HCT116 (cell line): ENCODE measurements at regions not wholly inside any gene's neighbourhood (a gene's known extent, or its start where the extent isn't known, plus 50 kb on each side); places are given as distances from the start of the nearest gene placed in this dataset.

ENCODE experiments used
- ATAC-seq: fragments of 200-7000 bp; cut with Tn5 transposase; 2 replicates; pipeline ENCODE4 v1.9.1; 2020; ENCODE audit warnings: mild to moderate bottlenecking, moderate library complexity
- BruUV-seq: library from RNA; stranded (reverse); fragments of 400-500 nt; replicated peaks from 2 replicates; lab custom pipeline; 2021; lab: Mats Ljungman, UMichigan
- CTCF ChIA-PET: fragments of 300-600 bp; sonication (Branson Sonifier 250); formaldehyde crosslinking; loops from one replicate; lab custom pipeline; 2021; ENCODE audit warnings: antibody characterized with exemption; lab: Charles Lee
- POLR2A ChIA-PET: fragments of 300-600, 350-600 bp; sonication (Branson Sonifier 250); formaldehyde crosslinking; loops from one replicate; lab custom pipeline; 2021; ENCODE audit warnings: antibody characterized with exemption; lab: Charles Lee
- RAD21 ChIA-PET, 2 experiments: fragments of 300-600 bp; sonication (Branson Sonifier 250); formaldehyde crosslinking; loops; one replicate each; lab custom pipeline; 2023; ENCODE audit warnings: low total read pairs in 2 of 2; ENCODE audit not compliant: uncharacterized antibody in 2 of 2, unreplicated experiment in 2 of 2, low non-redundant PET in 1 of 2; lab: Charles Lee
- DNase-seq: peaks from one replicate; pipeline ENCODE4 v3.0.0-alpha.2; 2010; ENCODE audit warnings: low read depth, low spot score
- H2AFZ ChIP-seq: fragments of 200-600 bp; shearing (Covaris generic), sonication (generic); 2 replicates; pipeline ENCODE4 v1.6.1; 2017; ENCODE audit warnings: low read depth, mixed run types, mixed read lengths, antibody characterized with exemption, low read length; ENCODE audit not compliant: poor library complexity, severe bottlenecking
- H3K27ac ChIP-seq: 2 replicates; pipeline ENCODE4 v1.5.1; 2012; ENCODE audit warnings: low read depth, low read length
- H3K27me3 ChIP-seq: fragments of 200-600 bp; sonication (generic); 2 replicates; pipeline ENCODE4 v1.6.1; 2016; ENCODE audit warnings: mixed run types, low read length, mixed read lengths; ENCODE audit not compliant: insufficient read depth
- H3K36me3 ChIP-seq, 2 experiments: fragments of 200-500 bp in 1 of 2; fragments of 200-600 bp in 1 of 2; sonication (Bioruptor generic) in 1 of 2; sonication (generic) in 1 of 2; 2 replicates each; pipeline versions ENCODE4 v1.5.1 to v1.6.1; 2014 to 2016; ENCODE audit warnings: low read length in 2 of 2, inconsistent platforms in 1 of 2, mixed read lengths in 1 of 2, mixed run types in 1 of 2; ENCODE audit not compliant: insufficient read depth in 2 of 2, control insufficient read depth in 1 of 2
- H3K4me1 ChIP-seq, 2 experiments: fragments of 200-600 bp in 1 of 2; sonication (generic) in 1 of 2; 2 replicates each; pipeline versions ENCODE4 v1.5.1 to v1.6.1; 2012 to 2017; ENCODE audit warnings: low read length in 2 of 2, inconsistent platforms in 1 of 2, mild to moderate bottlenecking in 1 of 2, mixed read lengths in 1 of 2, mixed run types in 1 of 2, moderate library complexity in 1 of 2; ENCODE audit not compliant: insufficient read depth in 2 of 2, control insufficient read depth in 1 of 2
- H3K4me2 ChIP-seq: fragments of 200-600 bp; sonication (generic); 2 replicates; pipeline ENCODE4 v1.6.1; 2017; ENCODE audit warnings: mixed run types, low read length, mixed read lengths
- H3K4me3 ChIP-seq, 2 experiments: fragments of 200-600 bp in 1 of 2; sonication (generic) in 1 of 2; replicated peaks in 1 of 2; 2 replicates each; pipeline ENCODE4 v1.5.1; 2011 to 2016; ENCODE audit warnings: low read length in 2 of 2, control low read depth in 1 of 2, low read depth in 1 of 2, mild to moderate bottlenecking in 1 of 2, mixed read lengths in 1 of 2, mixed run types in 1 of 2
- H3K79me2 ChIP-seq: fragments of 200-600 bp; sonication (generic); 2 replicates; pipeline ENCODE4 v1.6.1; 2017; ENCODE audit warnings: mild to moderate bottlenecking, mixed run types, low read length, moderate library complexity, mixed read lengths; ENCODE audit not compliant: insufficient read depth
- H3K9ac ChIP-seq: fragments of 200-600 bp; sonication (generic); 2 replicates; pipeline ENCODE4 v1.6.1; 2016; ENCODE audit warnings: low read length, mixed read lengths
- H3K9me2 ChIP-seq: fragments of 200-600 bp; sonication (generic), shearing (Covaris generic); 2 replicates; pipeline ENCODE4 v1.6.1; 2017; ENCODE audit warnings: mixed run types, mild to moderate bottlenecking, moderate library complexity; ENCODE audit not compliant: insufficient read depth
- H3K9me3 ChIP-seq, 2 experiments: fragments of 200-500 bp in 1 of 2; fragments of 200-600 bp in 1 of 2; sonication (Bioruptor generic) in 1 of 2; sonication (generic) in 1 of 2; 2 replicates each; pipeline ENCODE4 v1.6.1; 2014 to 2017; ENCODE audit warnings: low read length in 2 of 2, mixed read lengths in 2 of 2, inconsistent platforms in 1 of 2, low read depth in 1 of 2, mild to moderate bottlenecking in 1 of 2, mixed run types in 1 of 2, moderate library complexity in 1 of 2; ENCODE audit not compliant: control insufficient read depth in 1 of 2, insufficient read depth in 1 of 2
- H4K20me1 ChIP-seq: fragments of 200-600 bp; sonication (generic), shearing (Covaris generic); 2 replicates; pipeline ENCODE4 v1.6.1; 2017; ENCODE audit warnings: mixed run types, mild to moderate bottlenecking, moderate library complexity; ENCODE audit not compliant: insufficient read depth
- EGR1 ChIP-seq: IDR thresholded peaks from 2 replicates; pipeline ENCODE4 v1.6.1; 2012; ENCODE audit warnings: low read depth
- EZH2phosphoT487 ChIP-seq: fragments of 200-600 bp; IDR thresholded peaks from 2 replicates; pipeline ENCODE4 v1.6.1; 2018; ENCODE audit warnings: antibody characterized with exemption, borderline replicate concordance
- FOSL1 ChIP-seq: IDR thresholded peaks from 2 replicates; pipeline ENCODE4 v1.6.1; 2012; ENCODE audit warnings: low read depth
- JUND ChIP-seq: IDR thresholded peaks from 2 replicates; pipeline ENCODE4 v1.6.1; 2012
- MAX ChIP-seq: IDR thresholded peaks from 2 replicates; pipeline ENCODE4 v1.6.1; 2012
- REST ChIP-seq: IDR thresholded peaks from 2 replicates; pipeline ENCODE4 v1.6.1; 2012; ENCODE audit warnings: low read depth
- YY1 ChIP-seq: IDR thresholded peaks from 2 replicates; pipeline ENCODE4 v1.6.1; 2011; ENCODE audit warnings: low read length, low read depth, moderate library complexity, mild to moderate bottlenecking; ENCODE audit not compliant: insufficient replicate concordance; ENCODE audit errors: extremely low read depth
- ZBTB33 ChIP-seq: IDR thresholded peaks from 2 replicates; pipeline ENCODE4 v1.6.1; 2011; ENCODE audit warnings: mild to moderate bottlenecking, low read length, moderate library complexity; ENCODE audit not compliant: insufficient replicate concordance; ENCODE audit errors: extremely low read depth
- ZNF274 ChIP-seq: fragments of 200-500 bp; sonication (Bioruptor generic); IDR thresholded peaks from 2 replicates; pipeline ENCODE4 v1.6.1; 2014; ENCODE audit warnings: mild to moderate bottlenecking, low read depth, low read length, inconsistent platforms
- intact Hi-C: fragments of 100-400 bp; cut with micrococcal nuclease; formaldehyde crosslinking; loops from 2 replicates; pipeline ENCODE4 v1.10.0; 2022

GRCh38 chr3:3353153-3353552, 173.7 kb upstream of the CRBN start:
- no peaks in the 10 kb centered on the region for H3K4me1 ChIP-seq
- no peaks in the 10 kb centered on the region for H4K20me1 ChIP-seq
- H3K27ac ChIP-seq = no peak overlapping the region
- H2AFZ ChIP-seq = no peak overlapping the region
- TF ChIP-seq EGR1 = no peak
- TF ChIP-seq MAX = no peak
- no peak for TF ChIP-seq ZBTB33
- no peak for DNase-seq
- no peak overlapping the region for H3K4me3 ChIP-seq
- no peaks in the 10 kb centered on the region for H3K9me2 ChIP-seq
- ATAC-seq = no peak
- H3K9me3 ChIP-seq = peaks cover 0 to 12% of the 10 kb centered on the region in 2 experiments; a peak in 2 of 4 replicates
- no peaks in the 10 kb centered on the region for H3K36me3 ChIP-seq
- no peaks in the 10 kb centered on the region for H3K27me3 ChIP-seq
- H3K4me2 ChIP-seq = no peak overlapping the region
- intact Hi-C loops = no loop called here
- ChIA-PET RAD21 (no interaction called here), POLR2A (no interaction called here), CTCF (no interaction called here)
- no TSS peak for BruUV-seq
- no peaks in the 10 kb centered on the region for H3K79me2 ChIP-seq
- no peak overlapping the region for H3K9ac ChIP-seq

- BruUV-seq = no TSS peak
These were observed 171.7 kb upstream of the CRBN start for GRCh38 chr3:3351226-3351625.

More at GRCh38 chr3:3351226-3351625, 171.7 kb upstream of the CRBN start:
- Histone ChIP-seq H3K79me2 (no peaks in the 10 kb centered on the region), H3K36me3 (no peaks in the 10 kb centered on the region), H3K27ac (no peak overlapping the region), H3K4me2 (no peak overlapping the region), H3K9ac (no peak overlapping the region), H2AFZ (no peak overlapping the region), H4K20me1 (no peaks in the 10 kb centered on the region), H3K9me3 (peaks cover 0 to 5% of the 10 kb centered on the region in 2 experiments; a peak in 2 of 4 replicates), H3K9me2 (no peaks in the 10 kb centered on the region), H3K27me3 (no peaks in the 10 kb centered on the region), H3K4me3 (no peak overlapping the region), H3K4me1 (no peaks in the 10 kb centered on the region)
- intact Hi-C loops = no loop called here
- POLR2A ChIA-PET = no interaction called here
- RAD21 ChIA-PET = no interaction called here
- DNase-seq (no peak), ATAC-seq (no peak)
- CTCF ChIA-PET = no interaction called here
- TF ChIP-seq JUND (no peak), YY1 (no peak), ZNF274 (no peak), EZH2phosphoT487 (no peak), FOSL1 (no peak), EGR1 (no peak), REST (no peak)
